UCSD-AML1 (cell line): ENCODE measurements at regions not wholly inside any gene's neighbourhood (a gene's known extent, or its start where the extent isn't known, plus 50 kb on each side); places are given as distances from the start of the nearest gene placed in this dataset.
"Not testable (repeated sequence)": the region's sequence is repeated elsewhere in the genome, so short reads cannot be mapped to it uniquely, and the experiment has no call there.

Experiments
- DNase-seq: peaks from one replicate; lab custom pipeline; 2025; ENCODE audit not compliant: unreplicated experiment; lab: John Stamatoyannopoulos, UW

DNA sequence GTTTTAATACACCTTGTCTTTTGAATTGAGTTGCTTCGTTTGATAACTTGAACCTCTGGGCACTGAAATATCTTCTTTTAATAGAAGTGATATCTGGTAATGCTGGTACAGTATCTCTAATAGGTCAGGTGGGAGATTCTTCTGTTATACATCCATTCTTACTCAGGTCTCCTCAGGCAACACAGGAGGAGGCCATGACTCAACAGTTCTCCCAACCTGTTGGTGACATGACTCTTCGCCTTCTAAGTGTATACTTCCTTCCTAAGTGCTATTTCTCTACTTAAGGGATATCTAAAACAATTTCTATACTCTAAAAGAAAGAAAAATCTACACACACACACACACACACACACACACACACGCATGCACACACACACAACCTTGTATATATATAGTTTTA, 509.1 kb downstream of the PCNX1 start:
- no peak for DNase-seq

DNA sequence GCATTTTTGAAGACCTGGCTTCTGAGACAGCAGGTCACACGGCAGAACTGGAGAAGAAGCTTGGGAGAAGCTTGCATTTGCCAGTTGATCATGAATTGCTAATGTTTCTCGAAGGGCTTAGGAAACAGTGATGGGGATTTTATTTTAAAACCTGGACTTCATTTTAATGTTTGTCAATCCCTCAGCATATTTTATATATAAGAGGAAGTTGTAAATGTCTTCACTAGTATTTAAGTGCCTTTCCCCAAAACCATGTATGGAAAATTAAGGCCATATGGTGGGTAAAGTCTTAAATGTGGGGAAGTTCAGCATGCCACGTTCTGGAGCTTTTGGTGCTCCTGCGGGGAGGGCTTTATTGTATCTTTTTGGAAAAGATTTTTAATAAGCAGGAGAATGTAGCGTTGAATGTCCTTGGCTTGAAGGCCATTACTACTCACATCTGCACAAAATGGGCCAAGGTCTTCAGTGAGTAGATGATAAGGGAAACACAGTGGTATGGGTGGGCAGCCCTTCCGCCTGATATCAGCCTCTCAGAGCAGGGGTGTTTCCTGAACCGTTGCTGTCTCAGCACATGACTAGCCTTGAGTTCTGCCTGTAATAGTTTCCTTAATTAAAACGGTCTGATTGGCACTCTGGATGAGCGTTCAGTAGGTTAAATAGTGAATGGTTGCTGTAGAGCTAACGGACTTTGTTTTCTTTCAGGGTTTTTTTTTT, 511.4 kb downstream of the PCNX1 start:
- no peak for DNase-seq

GRCh38 chr14:71423481-71423880, 508.7 kb upstream of the RGS6 start:
- no peak for DNase-seq

DNA sequence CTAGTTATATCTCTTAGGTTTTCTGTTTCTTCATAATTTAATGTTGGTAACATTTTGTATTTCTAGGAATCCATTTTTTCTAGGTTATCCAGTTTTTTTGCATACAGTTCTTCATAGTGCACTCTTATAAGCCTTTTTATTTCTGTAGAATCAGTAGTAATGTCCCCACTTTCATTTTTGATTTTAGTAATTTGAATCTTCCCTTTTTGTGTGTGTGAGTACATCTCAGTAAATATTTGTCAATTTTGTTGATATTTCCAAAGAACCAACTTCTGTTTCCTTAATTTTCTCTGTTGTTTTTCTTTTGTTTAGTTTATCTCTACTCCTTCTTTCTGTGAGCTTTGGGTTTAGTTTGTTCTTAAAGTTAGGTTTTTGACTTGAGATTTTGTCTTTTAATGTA, 507.3 kb upstream of the RGS6 start:
- DNase-seq, result no peak

GRCh38 chr14:71426001-71426400, 506.2 kb upstream of the RGS6 start:
- no peak for DNase-seq

- DNase-seq, result no peak
Measured at GRCh38 chr14:71429902-71430301, 502.3 kb upstream of the RGS6 start.

DNA sequence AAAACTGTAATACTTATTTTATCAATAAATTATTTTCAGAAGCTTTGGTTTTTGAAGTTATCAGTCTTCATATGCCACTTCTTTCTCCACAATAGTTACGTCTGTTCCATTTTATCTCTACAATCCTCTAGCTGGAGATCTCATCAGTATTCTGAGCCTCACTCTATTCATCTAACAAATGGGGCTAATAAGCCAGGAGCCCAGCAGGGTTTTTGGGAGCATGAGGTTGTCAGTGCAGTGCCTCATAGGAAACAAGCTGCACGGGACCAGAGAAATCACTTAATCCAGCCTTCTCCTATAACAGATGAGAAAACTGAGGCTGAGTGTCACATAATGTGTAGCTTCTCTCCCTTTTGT, 501.9 kb upstream of the RGS6 start:
- no peak for DNase-seq

DNA sequence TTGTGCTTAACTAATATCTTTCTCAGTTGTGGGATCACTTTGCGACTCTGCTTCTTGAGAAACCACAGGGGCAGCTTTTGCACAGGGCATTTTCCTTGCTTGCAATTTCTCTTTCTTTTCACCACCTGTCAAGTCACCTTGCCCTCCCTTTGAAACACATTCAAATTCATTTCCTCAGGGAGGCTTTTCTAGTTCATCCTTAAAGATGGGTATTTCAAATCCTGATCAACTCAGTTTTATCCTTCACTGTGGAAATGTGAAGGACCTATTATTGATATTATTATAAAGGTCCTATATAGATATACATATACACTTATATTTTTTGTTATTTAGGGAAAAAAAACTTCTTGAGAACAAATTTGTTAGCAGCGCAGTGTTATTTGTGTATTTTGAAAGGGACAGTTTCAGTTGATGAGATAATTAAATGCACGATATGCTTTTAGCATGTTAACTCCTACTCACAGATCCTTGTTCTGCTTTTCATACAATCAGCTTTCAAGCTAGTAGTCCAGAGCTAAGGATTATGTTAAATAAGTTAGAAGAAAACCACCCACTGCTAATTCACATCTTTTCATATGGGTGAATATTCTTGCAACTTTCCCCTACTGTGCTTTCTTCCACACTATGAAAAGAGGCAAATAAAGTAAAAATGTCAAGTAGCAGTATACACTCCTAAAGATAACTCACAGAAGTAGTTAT, 501.4 kb upstream of the RGS6 start:
- DNase-seq, result no peak

DNA sequence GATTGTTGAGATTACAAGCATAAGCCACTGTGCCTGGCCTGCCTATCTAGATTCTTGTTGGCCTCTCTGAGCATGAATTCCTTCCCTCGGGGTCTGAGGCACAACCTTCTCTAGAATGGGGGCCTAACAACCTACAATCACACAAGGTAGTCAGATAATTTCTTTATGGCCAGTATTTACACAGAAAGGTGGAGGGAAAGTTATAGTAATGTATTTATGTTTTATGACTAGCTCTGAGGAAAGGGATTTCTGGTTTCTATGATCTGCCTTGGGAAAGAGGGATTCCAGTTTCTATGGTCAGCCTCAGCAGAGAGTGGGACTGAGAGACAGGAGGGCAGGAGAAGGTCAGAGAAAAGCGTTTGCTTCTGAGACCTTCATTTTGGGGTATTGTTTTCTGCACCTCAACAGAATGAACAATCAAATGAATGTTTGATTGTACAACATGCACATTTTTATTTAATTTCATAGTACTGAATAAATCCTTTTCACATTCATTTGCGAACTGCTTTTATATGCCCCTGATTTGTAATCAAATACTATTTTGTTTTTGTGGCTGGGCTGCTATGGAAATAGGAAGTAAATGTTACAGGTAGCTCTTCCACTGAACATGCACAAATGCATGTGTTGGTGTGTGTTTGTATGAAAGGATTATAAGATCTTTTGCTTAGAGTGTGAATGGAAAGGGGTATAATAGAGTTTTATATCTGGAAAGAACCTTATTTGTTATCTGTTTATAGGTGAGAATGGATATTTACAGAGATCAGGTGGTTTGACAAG, 499.7 kb upstream of the RGS6 start:
- no peak for DNase-seq

DNA sequence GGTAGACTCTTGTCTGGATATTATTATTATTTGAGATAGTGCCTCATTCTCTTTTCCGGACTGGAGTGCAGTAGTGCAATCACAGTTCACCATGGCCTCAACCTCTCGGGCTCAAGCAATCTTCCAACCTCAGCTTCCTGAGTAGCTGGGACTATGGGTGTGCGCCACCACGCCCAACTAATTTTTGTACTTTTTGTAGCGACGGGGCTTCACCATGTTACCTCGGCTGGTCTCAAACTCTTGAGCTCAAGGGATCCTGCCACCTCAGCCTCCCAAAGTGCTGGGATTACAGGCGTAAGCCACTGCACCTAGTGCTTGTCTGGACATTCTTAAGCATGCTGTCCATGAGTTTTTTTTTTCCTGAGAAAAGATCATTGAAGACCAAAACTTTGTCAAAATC, 498.9 kb upstream of the RGS6 start:
- no peak for DNase-seq

- not testable (repeated sequence) for DNase-seq
Measured at GRCh38 chr14:71435641-71436040, 496.6 kb upstream of the RGS6 start.

- DNase-seq, result no peak
Measured at GRCh38 chr14:71437870-71438269, 494.4 kb upstream of the RGS6 start.

DNA sequence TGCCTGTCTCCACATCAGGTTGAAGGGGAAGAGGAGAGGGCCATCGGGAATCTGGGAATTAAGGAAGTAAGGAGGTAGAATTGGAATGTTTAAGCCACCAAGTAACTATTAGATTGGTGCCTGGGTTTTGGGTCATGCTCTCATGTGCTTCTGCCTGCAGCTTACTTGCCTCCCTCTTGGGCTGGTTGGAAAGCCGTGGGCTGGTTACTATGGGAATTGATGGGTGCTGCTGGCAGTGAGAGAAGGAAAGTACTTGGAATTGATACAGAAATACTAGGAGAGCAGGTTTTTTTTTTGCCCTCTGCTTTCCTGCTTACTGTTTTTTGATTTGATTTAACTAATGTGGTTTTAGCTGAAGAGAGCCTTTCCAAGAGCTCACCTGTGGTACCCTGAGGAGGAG, 493.5 kb upstream of the RGS6 start:
- DNase-seq, result no peak

DNA sequence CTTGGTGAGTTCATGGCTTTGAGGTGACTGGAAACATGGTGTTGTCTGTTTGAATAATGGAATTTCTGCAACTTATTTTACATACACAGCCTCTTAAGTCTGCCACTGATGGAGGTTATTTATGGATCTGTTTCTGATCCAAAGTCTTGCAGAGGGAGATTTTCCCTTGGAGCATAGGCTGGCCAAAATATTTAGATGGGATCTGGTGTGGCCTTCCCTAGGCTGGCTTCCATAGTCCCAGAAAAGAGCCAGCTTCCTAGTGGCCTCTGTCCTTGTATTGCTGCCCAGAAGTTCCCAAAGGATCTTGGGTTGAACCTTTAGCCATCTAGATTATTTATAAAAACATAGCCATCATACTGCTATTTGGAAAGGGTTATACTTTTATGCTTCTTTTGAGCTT, 491.1 kb upstream of the RGS6 start:
- no peak for DNase-seq

DNA sequence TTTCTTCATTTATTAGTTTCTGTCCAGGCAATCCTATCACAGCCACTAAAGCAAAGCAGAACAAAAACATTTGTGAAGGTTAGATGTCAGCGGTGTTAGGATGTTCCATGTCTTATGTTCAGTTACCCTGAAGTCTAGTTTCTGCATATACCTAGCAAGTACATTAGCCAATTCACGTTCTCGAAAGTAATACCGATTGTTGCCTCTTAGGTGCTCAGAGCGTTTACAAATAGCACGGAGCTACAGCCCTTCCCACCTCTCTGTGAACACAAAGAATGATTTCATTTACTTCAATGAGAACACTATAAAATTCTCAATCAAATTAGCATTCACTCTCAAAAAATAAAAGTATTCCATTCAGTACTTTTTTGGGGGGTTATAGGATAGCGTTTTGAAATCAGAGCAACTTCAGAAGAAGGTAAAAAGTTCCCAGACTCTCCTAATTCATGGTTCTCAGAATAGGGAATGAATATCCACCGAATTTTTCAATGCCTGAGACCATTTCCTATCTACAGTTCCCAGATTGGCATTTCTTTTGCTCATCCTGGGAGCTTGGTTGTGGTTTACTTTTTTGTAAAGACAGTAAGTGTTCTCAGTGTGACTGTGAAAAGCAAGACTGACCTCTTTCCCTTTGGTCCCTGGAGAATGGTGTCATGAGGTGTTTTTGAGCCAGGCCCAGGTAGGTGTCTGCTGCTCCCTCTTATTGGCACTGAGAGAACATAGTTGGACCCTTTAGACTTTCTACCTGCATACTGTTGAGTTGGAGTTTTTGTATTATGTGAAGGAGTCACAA, 488.0 kb upstream of the RGS6 start:
- DNase-seq, result no peak

- DNase-seq, result no peak
Measured at GRCh38 chr14:71448431-71449315, 483.6 kb upstream of the RGS6 start.

DNA sequence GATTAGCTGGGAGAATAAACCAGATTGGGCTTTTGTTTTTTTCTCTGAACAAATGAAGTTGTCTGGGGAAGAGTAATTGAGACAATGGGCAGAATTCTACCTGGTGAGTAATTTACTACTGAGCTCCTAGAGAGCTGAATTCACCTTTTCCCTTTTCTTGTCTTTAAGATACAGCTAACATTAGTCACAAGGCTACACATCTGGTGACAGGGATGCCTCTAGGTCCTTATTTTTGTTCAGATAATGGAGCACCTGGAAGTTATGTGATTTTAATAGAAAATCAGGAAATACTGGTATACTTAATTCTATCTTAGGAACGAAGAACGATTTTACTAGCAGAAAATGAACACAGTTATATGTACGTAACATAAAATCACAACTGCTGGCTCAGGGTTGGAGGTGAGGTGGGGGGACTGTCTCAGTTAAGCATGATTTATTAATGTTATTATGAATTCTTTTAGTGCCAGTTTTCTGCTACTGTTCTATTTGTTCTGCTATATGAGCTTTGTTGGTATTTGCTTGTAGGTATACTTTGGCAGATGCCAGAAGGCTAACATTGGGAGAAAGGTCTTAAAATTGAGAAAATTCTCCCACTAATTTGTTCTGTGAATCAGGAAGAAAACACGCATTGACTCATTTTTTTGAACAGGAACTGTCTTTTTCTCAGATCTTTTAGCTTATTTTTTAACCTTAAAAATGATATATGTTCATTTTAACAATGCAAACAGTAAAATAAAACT, 482.7 kb upstream of the RGS6 start:
- no peak for DNase-seq

DNA sequence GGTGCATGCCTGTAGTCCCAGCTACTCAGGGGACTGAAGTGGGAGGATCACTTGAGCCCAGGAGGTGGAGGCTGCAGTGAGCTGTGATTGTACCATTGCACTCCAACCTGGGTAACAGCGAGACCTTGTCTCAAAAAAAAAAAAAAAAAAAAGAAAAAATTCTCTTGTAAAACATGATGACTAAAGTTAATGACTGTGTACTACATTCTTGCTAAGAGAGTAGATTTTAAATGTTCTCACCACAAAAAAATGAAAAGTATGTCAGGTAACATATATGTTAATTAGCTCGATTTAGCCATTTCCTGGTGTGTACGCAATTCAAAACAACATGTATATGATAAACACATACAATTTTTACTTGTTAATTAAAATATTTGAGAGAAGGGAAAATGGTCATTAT, 480.7 kb upstream of the RGS6 start:
- DNase-seq, result no peak

DNA sequence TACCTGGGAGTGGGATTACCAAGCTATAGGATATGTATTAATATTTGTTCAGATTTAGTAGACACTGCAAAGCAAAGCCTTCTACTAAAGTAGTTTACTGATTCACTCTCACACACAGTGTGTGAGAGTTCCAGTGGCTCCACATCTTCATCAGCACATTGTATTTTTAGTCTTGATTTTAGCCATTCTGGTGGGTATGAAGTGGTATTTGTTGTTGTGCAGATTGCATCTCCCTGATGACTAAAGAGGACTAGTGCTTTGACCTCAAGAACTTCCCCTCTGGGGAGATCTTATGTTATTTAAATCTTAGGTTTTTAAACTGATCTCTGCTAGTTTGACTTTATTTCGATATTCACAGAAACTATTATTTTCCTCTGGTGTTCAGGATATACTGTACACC, 479.7 kb upstream of the RGS6 start:
- no peak for DNase-seq

DNA sequence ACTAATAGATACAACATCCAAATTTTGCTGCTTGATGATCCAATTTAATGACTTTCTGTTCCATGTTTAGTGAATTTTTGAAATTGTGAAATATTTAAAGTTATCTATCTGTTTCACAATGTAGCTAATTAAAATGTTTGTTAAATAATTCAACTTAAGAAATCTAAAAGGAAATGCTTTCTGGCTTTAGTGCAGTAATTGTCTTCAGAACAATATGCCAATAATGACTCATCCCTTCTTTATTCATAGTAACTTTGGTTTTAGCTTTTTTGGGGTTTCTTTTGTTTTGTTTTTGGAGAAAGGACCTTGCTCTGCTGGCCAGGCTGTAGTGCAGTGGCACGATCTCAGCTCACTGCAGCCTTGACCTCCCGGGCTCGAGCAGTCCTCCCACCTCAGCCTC, 479.2 kb upstream of the RGS6 start:
- no peak for DNase-seq
